HUES48 (cell line): ENCODE measurements at regions not wholly inside any gene's neighbourhood (a gene's known extent, or its start where the extent isn't known, plus 50 kb on each side); places are given as distances from the start of the nearest gene placed in this dataset.
"Not testable (repeated sequence)": the region's sequence is repeated elsewhere in the genome, so short reads cannot be mapped to it uniquely, and the experiment has no call there.

Source experiments
- H3K27ac ChIP-seq: one replicate; pipeline ENCODE4 v1.7.0; 2013; ENCODE audit warnings: low read depth, low read length, inconsistent platforms
- H3K27me3 ChIP-seq: 2 replicates; pipeline ENCODE4 v1.6.1; 2013; ENCODE audit warnings: mild to moderate bottlenecking, low read length; ENCODE audit not compliant: control insufficient read depth, insufficient read depth
- H3K36me3 ChIP-seq: 2 replicates; pipeline ENCODE4 v1.6.1; 2013; ENCODE audit warnings: low read length; ENCODE audit not compliant: control insufficient read depth, insufficient read depth
- H3K4me1 ChIP-seq: 2 replicates; pipeline ENCODE4 v1.6.1; 2013; ENCODE audit warnings: mild to moderate bottlenecking, low read length; ENCODE audit not compliant: control insufficient read depth, insufficient read depth
- H3K4me3 ChIP-seq: 2 replicates; pipeline ENCODE4 v1.5.1; 2013; ENCODE audit warnings: mild to moderate bottlenecking, low read depth, low read length
- H3K9ac ChIP-seq: 2 replicates; pipeline ENCODE4 v1.6.1; 2013; ENCODE audit warnings: mild to moderate bottlenecking, low read depth, low read length, moderate library complexity
- H3K9me3 ChIP-seq: 2 replicates; pipeline ENCODE4 v1.6.1; 2013; ENCODE audit warnings: low read length; ENCODE audit not compliant: control insufficient read depth, insufficient read depth

DNA sequence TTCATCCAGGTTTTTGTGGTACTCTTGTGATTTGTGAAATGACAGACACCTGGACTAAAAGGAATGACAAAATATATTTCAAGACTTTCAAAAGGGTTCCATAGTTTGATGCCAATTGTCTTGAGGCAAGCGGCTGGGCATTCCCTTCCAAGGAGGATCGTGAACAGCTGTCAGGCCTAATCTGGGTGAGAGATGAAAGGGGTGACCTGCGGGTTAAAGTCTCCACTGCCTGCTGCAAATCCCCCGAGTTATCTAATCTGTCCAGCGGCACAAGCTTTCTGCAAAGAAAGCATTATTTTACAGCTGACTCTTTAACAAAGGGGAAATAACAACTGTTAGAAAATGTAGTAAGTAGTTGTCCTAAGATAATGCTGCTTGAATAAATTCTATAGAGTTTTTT is 128.7 kb upstream of the MB21D2 start:
- Histone ChIP-seq H3K4me1 (peaks cover 1% of the 10 kb centered on the region; the same call in 1 of the 2 replicates), H3K4me3 (no peak overlapping the region), H3K27me3 (no peaks in the 10 kb centered on the region), H3K9me3 (no peaks in the 10 kb centered on the region), H3K9ac (no peak overlapping the region), H3K36me3 (no peaks in the 10 kb centered on the region), H3K27ac (no peak overlapping the region)

DNA sequence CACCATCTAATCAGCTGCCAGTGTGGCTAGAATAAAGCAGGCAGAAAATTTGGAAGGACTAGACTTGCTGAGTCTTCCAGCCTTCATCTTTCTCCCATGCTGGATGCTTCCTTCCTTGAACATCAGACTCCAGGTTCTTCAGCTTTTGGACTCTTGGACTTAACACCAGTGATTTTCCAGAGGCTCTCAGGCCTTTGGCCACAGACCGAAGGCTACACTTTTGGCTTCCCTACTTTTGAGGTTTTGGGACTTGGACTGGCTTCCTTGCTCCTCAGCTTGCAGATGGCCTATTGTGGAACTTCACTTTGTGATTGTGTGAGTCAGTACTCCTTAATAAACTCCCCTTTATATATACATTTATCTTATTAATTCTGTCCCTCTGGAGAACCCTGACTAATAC is 129.8 kb upstream of the MB21D2 start:
- not testable (repeated sequence) for H3K9ac ChIP-seq, H3K27me3 ChIP-seq, H3K9me3 ChIP-seq, H3K27ac ChIP-seq, H3K4me3 ChIP-seq, H3K36me3 ChIP-seq, H3K4me1 ChIP-seq

DNA sequence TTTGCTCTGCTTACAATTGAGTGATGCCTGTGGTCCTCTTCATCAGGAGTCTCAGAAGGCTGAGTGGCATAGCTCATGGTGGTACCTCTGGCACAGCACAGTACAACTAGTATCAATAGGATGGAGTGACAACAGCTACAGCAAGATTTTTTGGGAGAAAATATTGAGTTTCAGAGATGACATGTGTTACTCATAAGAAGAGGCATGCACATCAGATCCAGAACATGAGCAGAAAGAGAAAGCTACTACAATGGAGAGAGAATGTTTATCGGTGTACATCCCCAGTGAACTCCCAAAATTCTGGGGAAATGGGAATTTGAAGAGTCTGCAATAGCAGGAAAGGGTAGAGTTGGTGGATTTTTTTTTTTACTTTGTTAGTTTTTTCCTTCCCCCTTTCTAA is 130.5 kb upstream of the MB21D2 start:
- Histone ChIP-seq H3K9ac (no peak overlapping the region), H3K4me3 (no peak overlapping the region), H3K27ac (no peak overlapping the region), H3K36me3 (no peaks in the 10 kb centered on the region), H3K27me3 (no peaks in the 10 kb centered on the region), H3K4me1 (peaks cover 5% of the 10 kb centered on the region; the same call in 1 of the 2 replicates), H3K9me3 (no peaks in the 10 kb centered on the region)

DNA sequence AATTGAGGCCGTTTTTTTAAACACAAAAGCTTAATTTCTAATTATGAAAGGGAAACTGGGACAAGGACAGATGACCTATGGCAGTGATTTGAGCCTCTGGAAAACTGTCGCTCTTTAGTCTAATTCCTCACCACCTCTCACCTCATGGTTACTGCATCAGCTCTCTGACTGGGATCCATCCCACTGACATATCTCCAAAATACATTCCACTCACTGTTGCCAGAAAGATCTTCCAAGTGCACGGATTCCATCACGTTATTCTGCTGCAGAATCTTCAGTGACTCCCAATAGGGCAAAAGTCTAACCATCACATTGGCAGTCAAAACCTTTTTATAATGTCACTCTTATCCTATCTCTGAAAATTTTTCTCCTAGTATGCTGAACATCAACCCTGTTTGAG is 132.3 kb upstream of the MB21D2 start:
- no peak overlapping the region for H3K27ac ChIP-seq
- H3K9ac ChIP-seq: no peak overlapping the region
- H3K4me3 ChIP-seq: no peak overlapping the region
- no peaks in the 10 kb centered on the region for H3K36me3 ChIP-seq
- H3K9me3 ChIP-seq: no peaks in the 10 kb centered on the region
- no peaks in the 10 kb centered on the region for H3K27me3 ChIP-seq
- H3K4me1 ChIP-seq: peaks cover 5% of the 10 kb centered on the region; the same call in 1 of the 2 replicates

DNA sequence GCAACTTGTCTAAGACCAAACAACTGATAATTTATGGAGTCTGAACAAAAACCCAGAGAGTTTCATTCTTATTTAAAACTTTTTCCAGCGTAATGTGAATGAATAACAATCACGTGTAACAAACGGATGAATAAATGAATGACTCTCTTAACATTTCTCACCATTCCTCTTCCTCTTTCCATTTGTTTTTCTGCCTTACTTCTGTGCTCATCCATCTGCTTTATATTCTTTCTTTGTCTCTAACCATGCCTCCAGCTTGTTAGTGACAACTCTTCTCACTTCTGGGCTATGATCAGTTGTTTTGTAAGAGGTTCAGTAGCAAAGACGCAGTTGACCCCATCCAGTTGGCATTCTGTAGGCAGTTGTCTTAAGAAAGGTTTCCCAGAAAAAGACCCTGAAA is 133.7 kb upstream of the MB21D2 start:
- H3K9ac ChIP-seq: no peak overlapping the region
- no peaks in the 10 kb centered on the region for H3K27me3 ChIP-seq
- no peaks in the 10 kb centered on the region for H3K36me3 ChIP-seq
- H3K27ac ChIP-seq: no peak overlapping the region
- peaks cover 5% of the 10 kb centered on the region; the same call in 1 of the 2 replicates for H3K4me1 ChIP-seq
- H3K4me3 ChIP-seq: no peak overlapping the region
- H3K9me3 ChIP-seq: no peaks in the 10 kb centered on the region

DNA sequence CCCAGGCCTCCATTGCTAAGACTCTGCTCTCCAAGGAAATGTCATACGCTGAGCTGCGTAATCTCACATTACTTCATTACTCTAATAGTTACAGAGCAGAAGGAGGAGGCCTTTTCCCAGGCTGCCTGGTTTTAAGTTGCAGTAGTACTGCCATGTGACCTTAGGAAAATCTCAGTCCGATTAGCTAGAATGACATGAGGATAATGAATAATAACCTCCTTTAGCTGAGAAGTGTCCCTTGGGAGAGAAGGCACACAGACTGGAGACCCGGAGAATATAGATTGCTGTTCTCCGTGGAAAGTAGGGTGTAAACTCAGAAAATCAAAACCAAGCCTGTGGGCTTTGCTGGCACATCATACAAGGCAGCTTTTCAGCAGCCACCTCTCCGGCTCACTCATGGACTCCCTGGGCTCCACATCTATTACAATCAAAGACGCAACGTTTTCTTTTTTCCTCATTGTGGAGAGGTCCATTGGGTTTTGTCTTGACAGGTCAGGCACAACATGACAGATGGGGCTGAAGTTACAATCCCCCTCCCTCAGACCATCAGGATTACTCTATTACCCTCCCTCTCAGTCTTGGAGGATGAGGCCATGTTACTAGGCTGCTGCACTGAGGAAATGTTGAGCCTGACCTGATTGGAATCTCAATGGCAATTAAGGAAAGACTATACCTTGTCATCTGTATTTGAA is 134.8 kb upstream of the MB21D2 start:
- H3K27ac ChIP-seq: no peak overlapping the region
- H3K9ac ChIP-seq: no peak overlapping the region
- H3K36me3 ChIP-seq: no peaks in the 10 kb centered on the region
- H3K4me1 ChIP-seq: peaks cover 5% of the 10 kb centered on the region; the same call in 1 of the 2 replicates
- no peaks in the 10 kb centered on the region for H3K27me3 ChIP-seq
- no peaks in the 10 kb centered on the region for H3K9me3 ChIP-seq
- no peak overlapping the region for H3K4me3 ChIP-seq

DNA sequence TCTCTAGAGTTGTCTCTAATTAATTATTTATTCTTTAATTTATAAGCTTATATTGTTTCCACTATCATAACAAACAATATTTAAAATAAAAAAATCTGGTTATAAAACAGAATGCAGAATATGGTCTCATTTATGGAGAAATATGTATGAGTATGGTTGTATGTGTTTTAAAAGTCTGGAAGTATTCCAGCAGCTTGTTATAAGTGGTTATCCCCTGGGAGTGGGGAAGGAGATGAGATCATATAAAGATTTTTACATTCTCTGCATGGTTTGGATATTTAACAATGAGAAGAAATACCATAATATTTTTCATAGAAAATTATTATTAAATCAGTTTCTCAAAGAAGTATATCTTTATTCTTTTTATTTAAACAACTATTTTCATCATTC is 135.4 kb upstream of the MB21D2 start:
- peaks cover 5% of the 10 kb centered on the region; the same call in 1 of the 2 replicates for H3K4me1 ChIP-seq
- H3K9ac ChIP-seq: no peak overlapping the region
- no peak overlapping the region for H3K27ac ChIP-seq
- no peak overlapping the region for H3K4me3 ChIP-seq
- no peaks in the 10 kb centered on the region for H3K9me3 ChIP-seq
- H3K27me3 ChIP-seq: no peaks in the 10 kb centered on the region
- H3K36me3 ChIP-seq: no peaks in the 10 kb centered on the region

DNA sequence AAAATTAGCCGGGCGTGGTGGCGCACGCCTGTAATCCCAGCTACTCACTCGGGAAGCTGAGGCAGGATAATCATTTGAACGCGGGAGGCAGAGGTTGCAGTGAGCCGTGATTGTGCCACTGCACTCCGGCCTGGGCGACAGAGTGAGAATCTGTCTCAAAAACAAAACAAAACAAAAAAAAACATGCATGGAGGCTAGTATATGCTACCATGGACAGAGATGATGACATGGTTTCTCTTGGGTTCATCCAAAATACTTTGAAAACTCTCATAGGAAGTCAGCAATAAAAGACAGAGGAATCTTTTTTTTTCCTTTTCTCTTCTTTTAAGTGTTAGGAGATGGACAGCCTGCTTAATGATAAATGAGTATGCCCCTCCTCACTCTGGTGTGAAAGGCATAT is 137.7 kb upstream of the MB21D2 start:
- Histone ChIP-seq H3K9me3 (no peaks in the 10 kb centered on the region), H3K27me3 (no peaks in the 10 kb centered on the region), H3K27ac (no peak overlapping the region), H3K4me1 (peaks cover 5% of the 10 kb centered on the region; the same call in 1 of the 2 replicates), H3K9ac (no peak overlapping the region), H3K4me3 (no peak overlapping the region), H3K36me3 (no peaks in the 10 kb centered on the region)

DNA sequence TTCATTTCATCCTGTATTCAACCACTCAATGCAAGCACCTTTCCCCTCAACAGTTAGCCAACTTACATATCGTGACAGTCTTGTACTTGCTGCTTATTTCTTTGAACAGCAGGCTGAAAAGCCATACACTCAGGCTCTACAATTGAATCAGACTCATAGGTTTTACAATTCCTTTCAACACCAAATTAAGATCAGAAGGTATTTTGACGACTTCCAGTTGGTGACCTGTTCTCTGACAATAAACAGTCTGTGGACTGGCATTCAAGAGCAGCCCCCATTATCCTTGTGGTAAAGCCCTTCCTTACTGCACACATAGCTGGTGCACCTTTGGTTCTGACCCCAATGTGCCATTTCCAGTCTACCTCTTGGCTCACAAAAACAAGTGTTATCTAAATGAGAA is 140.0 kb upstream of the MB21D2 start:
- Histone ChIP-seq H3K9me3 (no peaks in the 10 kb centered on the region), H3K9ac (no peak overlapping the region), H3K36me3 (no peaks in the 10 kb centered on the region), H3K27me3 (no peaks in the 10 kb centered on the region), H3K4me3 (no peak overlapping the region), H3K27ac (no peak overlapping the region), H3K4me1 (no peaks in the 10 kb centered on the region)

DNA sequence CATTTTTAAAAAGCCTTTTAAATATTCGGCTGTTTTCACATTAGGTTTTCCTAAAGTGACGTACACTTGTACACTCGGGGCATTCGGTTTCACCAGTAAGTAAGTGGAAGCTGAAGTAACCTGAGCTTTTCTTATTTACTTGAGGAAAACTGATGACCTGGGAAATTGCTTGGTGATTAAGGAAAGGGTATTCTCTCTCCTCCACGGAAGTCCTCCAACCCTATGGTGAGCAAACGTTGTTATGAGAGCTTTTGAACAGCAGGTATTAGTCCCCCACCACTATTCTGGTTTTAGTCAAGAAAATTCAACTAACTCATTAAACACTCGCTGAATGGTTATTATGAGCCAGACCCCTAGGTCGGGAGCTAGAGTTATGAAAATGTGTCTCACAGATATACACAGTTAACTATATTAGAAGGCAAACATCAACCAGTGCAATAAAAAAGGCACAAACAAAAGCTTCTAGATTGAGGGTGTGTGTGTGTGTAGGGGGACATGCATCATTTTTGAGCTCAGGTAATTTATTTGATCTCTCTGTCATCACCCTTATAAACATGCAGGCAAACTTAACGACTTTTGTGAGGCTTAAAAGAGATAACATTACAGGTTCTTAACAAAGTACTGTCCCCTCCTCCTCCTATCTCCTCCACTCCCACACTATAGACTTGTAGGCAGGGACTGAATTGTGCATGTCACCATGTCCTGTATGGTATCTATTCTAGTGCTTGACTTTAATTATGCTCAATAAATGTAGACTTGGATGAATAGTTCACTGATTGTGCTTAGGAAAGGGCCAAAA is 143.3 kb upstream of the MB21D2 start:
- Histone ChIP-seq H3K36me3 (no peaks in the 10 kb centered on the region), H3K4me1 (no peaks in the 10 kb centered on the region), H3K27me3 (no peaks in the 10 kb centered on the region), H3K9me3 (no peaks in the 10 kb centered on the region), H3K27ac (no peak overlapping the region), H3K9ac (no peak overlapping the region), H3K4me3 (no peak overlapping the region)

DNA sequence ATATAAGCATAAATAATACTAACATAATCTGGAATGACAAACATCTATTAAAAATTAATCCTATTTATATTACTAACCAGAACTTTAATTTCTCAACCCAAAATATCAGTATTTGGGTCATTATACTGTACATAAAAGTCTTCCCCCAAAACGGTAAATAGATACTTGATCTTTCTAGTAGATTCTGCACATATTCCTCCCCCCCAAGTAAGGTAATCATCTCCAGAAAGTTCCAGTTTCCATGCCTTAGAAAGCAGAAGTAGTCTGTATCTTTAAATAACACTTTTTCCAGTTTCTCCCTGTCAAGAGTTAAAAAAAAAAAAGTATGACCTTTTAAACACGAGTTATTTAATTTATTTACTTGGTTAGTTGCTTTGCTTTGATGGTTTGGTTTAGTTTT is 150.7 kb upstream of the MB21D2 start:
- no peak overlapping the region for H3K9ac ChIP-seq
- H3K4me3 ChIP-seq: no peak overlapping the region
- H3K36me3 ChIP-seq: no peaks in the 10 kb centered on the region
- no peaks in the 10 kb centered on the region for H3K27me3 ChIP-seq
- no peak overlapping the region for H3K27ac ChIP-seq
- H3K4me1 ChIP-seq: no peaks in the 10 kb centered on the region
- no peaks in the 10 kb centered on the region for H3K9me3 ChIP-seq
